Fibroblast of the aortic adventitia (primary cell): ENCODE measurements at regions not wholly inside any gene's neighbourhood (a gene's known extent, or its start where the extent isn't known, plus 50 kb on each side); places are given as distances from the start of the nearest gene placed in this dataset.

Experiments used
- DNase-seq: peaks from one replicate; pipeline ENCODE4 v3.0.0-alpha.2; 2010; ENCODE audit warnings: low read depth
- H3K4me3 ChIP-seq: 2 replicates; pipeline ENCODE4 v1.5.1; 2011; ENCODE audit warnings: low read depth, mild to moderate bottlenecking, control low read depth, low read length, moderate library complexity
- TF ChIP-seq, protein P1 (sequence below): IDR thresholded peaks from 2 replicates; pipeline ENCODE4 v1.5.1; 2011; ENCODE audit warnings: mild to moderate bottlenecking, low read length, control low read depth, inconsistent platforms; ENCODE audit not compliant: insufficient read depth

GRCh38 chr2:176614049-176614448 is 344.8 kb downstream of the MTX2 start:
- TF ChIP-seq, protein P1, sequence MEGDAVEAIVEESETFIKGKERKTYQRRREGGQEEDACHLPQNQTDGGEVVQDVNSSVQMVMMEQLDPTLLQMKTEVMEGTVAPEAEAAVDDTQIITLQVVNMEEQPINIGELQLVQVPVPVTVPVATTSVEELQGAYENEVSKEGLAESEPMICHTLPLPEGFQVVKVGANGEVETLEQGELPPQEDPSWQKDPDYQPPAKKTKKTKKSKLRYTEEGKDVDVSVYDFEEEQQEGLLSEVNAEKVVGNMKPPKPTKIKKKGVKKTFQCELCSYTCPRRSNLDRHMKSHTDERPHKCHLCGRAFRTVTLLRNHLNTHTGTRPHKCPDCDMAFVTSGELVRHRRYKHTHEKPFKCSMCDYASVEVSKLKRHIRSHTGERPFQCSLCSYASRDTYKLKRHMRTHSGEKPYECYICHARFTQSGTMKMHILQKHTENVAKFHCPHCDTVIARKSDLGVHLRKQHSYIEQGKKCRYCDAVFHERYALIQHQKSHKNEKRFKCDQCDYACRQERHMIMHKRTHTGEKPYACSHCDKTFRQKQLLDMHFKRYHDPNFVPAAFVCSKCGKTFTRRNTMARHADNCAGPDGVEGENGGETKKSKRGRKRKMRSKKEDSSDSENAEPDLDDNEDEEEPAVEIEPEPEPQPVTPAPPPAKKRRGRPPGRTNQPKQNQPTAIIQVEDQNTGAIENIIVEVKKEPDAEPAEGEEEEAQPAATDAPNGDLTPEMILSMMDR, result no peak
- no peak overlapping the region for H3K4me3 ChIP-seq
- DNase-seq, result no peak

GRCh38 chr2:176614930-176615329 is 345.7 kb downstream of the MTX2 start:
- TF ChIP-seq, protein P1, result no peak
- H3K4me3 ChIP-seq, result no peak overlapping the region
- no peak for DNase-seq

DNA sequence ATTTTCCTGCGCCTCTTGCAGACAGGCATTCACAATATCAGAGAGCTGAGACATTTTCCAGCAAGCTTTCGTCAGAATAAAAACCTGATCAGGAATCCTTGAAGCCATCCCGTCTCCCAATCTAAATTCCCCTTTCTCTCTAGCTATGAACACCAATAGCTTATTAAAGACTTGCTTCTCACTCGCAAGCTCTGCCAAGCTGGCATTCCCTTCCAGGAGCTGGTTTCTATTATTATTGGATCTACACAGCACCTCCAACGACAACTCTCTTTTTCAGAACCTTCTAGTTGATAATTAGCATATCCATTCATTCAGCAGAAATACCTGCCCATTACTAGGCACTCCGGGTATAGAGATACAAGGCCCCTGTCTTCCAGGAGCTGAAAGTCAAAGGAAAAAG is 350.3 kb downstream of the MTX2 start:
- no peak for DNase-seq

DNA sequence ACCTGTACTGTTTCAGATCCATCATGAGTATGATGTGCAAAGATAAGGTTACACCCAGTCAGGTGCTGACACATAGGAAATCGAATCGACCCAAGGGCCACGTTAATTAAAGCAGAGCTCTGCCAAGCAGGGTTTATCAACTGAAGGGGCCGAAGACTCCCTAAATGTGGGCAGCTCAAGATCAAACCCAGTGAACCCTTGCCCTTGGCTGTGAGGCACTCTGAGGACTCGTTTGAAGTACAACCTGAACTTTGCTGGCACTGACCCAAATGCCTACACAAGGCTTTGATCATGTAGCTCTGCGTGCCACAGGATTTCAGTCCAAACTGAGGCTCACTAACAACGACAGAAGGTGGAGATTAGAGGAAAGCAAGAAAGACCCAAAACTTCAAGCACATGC is 352.1 kb downstream of the MTX2 start:
- H3K4me3 ChIP-seq, result no peak overlapping the region
- no peak for DNase-seq
- TF ChIP-seq, protein P1, result no peak

More for the DNA sequence above, 350.3 kb downstream of the MTX2 start:
- H3K4me3 ChIP-seq, result no peak overlapping the region
- TF ChIP-seq, protein P1, result no peak

DNA sequence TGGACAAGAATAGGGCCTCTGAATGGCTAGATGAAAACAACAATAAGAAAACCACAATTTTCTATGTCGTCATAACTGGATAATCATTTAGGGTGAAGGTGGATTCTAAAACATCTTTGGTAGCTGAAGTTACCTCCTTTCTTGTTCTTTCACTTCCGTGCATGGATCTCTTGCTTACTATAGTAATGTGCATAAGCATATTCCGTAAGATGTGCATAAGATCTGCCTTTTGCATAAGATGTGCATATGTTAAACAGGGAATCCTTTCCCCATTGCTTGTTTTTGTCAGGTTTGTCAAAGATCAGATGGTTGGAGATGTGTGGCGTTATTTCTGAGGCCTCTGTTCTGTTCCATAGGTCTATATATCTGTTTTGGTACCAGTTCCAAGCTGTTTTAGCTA is 353.6 kb downstream of the MTX2 start:
- TF ChIP-seq, protein P1, result no peak
- no peak overlapping the region for H3K4me3 ChIP-seq
- DNase-seq, result no peak

- TF ChIP-seq, protein P1, result no peak
- no peak overlapping the region for H3K4me3 ChIP-seq
- no peak for DNase-seq
These were observed 357.6 kb downstream of the MTX2 start for GRCh38 chr2:176626796-176627195.

DNA sequence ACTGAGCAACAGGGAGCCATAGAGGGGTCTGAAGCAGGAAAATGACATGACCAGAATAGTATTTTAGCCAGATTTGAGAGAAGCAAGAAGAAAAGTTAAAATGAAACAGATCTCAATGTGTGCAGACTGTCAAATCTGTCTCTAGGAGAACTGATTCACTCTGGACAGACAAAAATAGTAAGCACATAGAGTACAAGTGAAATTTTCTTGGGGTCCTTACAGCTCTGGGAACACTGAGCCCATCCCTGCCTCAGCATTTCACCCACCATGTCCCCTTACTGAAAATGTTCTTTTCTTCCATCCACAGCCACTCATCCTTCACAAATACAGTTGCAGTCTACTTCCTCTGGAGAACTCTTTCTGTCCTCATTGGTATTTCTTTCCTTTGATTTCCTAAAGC is 359.2 kb downstream of the MTX2 start:
- no peak for DNase-seq
- TF ChIP-seq, protein P1, result no peak
- no peak overlapping the region for H3K4me3 ChIP-seq
